ENCODE measurements at regions not wholly inside any gene's neighbourhood (a gene's known extent, or its start where the extent isn't known, plus 50 kb on each side); places are given as distances from the start of the nearest gene placed in this dataset.

- no peak overlapping the region for H3K4me2 ChIP-seq (ENCODE audit: control insufficient read depth, insufficient read depth)
- WGBS (ENCODE audit: insufficient coverage, insufficient replicate concordance, low lambda C conversion rate, missing lambda C conversion rate): 50% methylated on average over 4 of the region's 4 CpGs
- no peaks in the 10 kb centered on the region for H3K9me3 ChIP-seq (replicated peaks; ENCODE audit: control insufficient read depth, insufficient read depth, low read length)
- in situ Hi-C loops (cut with MboI) (no loop called here), intact Hi-C loops (cut with micrococcal nuclease; ENCODE audit: unreplicated experiment) (no loop called here)
- no peaks in the 10 kb centered on the region for H3K79me2 ChIP-seq (ENCODE audit: control insufficient read depth, insufficient read depth, low read length)
- no peak overlapping the region for H3K27ac ChIP-seq (ENCODE audit: control insufficient read depth, insufficient read depth)
- CTCF ChIA-PET: no interaction called here
- H3K36me3 ChIP-seq (ENCODE audit: control insufficient read depth in 2 of 2, insufficient read depth in 2 of 2, low read length in 1 of 2): no peaks in the 10 kb centered on the region
- H2AFZ ChIP-seq (ENCODE audit: control insufficient read depth, low read depth, low read length): no peak overlapping the region
- no peak overlapping the region for H3K9ac ChIP-seq (ENCODE audit: control insufficient read depth, insufficient read depth, low read length)
- BruUV-seq (replicated peaks): no TSS peak
- H3K4me3 ChIP-seq: no peak overlapping the region
- H3K4me1 ChIP-seq (ENCODE audit: control insufficient read depth, insufficient read depth, low read length): peaks cover 13% of the 10 kb centered on the region
- POLR2A ChIA-PET: no interaction called here
- DNase-seq (ENCODE audit: low read depth, low spot score) (no peak), ATAC-seq (no peak), FAIRE-seq (no peak)
- RAD21 ChIA-PET (ENCODE audit: unreplicated experiment): no interaction called here
- no peaks in the 10 kb centered on the region for H4K20me1 ChIP-seq (ENCODE audit: control insufficient read depth, insufficient read depth)
- SMC1A ChIA-PET (ENCODE audit: uncharacterized antibody, unreplicated experiment): interaction anchor here (1.1 to 3.3 kb wide), 2 partner anchors 11 to 28 kb away, joined by 3 to 10 read pairs; no protein-coding TSS in a partner anchor
- TF ChIP-seq RBBP5 (conservative IDR thresholded peaks at IDR 0.05) (no peak), POLR2AphosphoS5 (IDR thresholded peaks at IDR 0.05; ENCODE audit: low read length) (no peak), TCF12 (IDR thresholded peaks at IDR 0.05; ENCODE audit: low read depth, low read length) (no peak), TARDBP (IDR thresholded peaks at IDR 0.05; ENCODE audit: borderline replicate concordance) (no peak), RAD51 (IDR thresholded peaks at IDR 0.05) (no peak), EGR1 (IDR thresholded peaks at IDR 0.05; ENCODE audit: borderline replicate concordance in 1 of 2, low read depth in 2 of 2, low read length in 2 of 2) (no peak), PML (IDR thresholded peaks at IDR 0.05; ENCODE audit: low read length) (no peak), MEF2B (IDR thresholded peaks at IDR 0.05; ENCODE audit: partially characterized antibody, poor library complexity, severe bottlenecking) (no peak), EP300 (IDR thresholded peaks at IDR 0.05; ENCODE audit: borderline replicate concordance in 1 of 2, control insufficient read depth in 1 of 2, low read depth in 2 of 2, low read length in 2 of 2) (no peak), KAT2A (conservative IDR thresholded peaks at IDR 0.05; ENCODE audit: control insufficient read depth, low read depth, low read length) (no peak), PBX3 (IDR thresholded peaks at IDR 0.05; ENCODE audit: insufficient replicate concordance, low read depth, low read length) (no peak), MYC (IDR thresholded peaks at IDR 0.05; ENCODE audit: insufficient read depth, insufficient read length, insufficient replicate concordance, low read length, severe bottlenecking) (no peak), FOXK2 (IDR thresholded peaks at IDR 0.05) (no peak), PKNOX1 (IDR thresholded peaks at IDR 0.05) (no peak), HDAC6 (IDR thresholded peaks at IDR 0.05; ENCODE audit: unreplicated experiment) (no peak), CBX3 (IDR thresholded peaks at IDR 0.05; ENCODE audit: borderline replicate concordance, low read depth) (no peak), ASH2L (IDR thresholded peaks at IDR 0.05; ENCODE audit: borderline replicate concordance, low read depth) (no peak), ZSCAN29 (IDR thresholded peaks at IDR 0.05) (no peak), POLR2A (IDR thresholded peaks at IDR 0.05; ENCODE audit: low read depth, low read length) (no peak), JUNB (IDR thresholded peaks at IDR 0.05) (no peak)
- no peaks in the 10 kb centered on the region for H3K27me3 ChIP-seq (replicated peaks in 1 of 2; ENCODE audit: control insufficient read depth in 2 of 2, insufficient read depth in 2 of 2, low read length in 1 of 2)
These were observed 123.4 kb upstream of the PDE1A start for GRCh38 chr2:182550234-182550633.

Measured in GM12878 (cell line).